ENCODE measurements at regions not wholly inside any gene's neighbourhood (a gene's known extent, or its start where the extent isn't known, plus 50 kb on each side); places are given as distances from the start of the nearest gene placed in this dataset.

GRCh38 chr4:66606215-66606614 lies 935.9 kb upstream of the EPHA5 start:
- TF ChIP-seq TCF4 (CRISPR knock-in tag; IDR thresholded peaks at IDR 0.05; ENCODE audit: borderline replicate concordance): no peak
- no peak for TF ChIP-seq BACH2 (CRISPR knock-in tag; IDR thresholded peaks at IDR 0.05; ENCODE audit: borderline replicate concordance)
- no peak for TF ChIP-seq RARB (CRISPR knock-in tag; IDR thresholded peaks at IDR 0.05)
- TF ChIP-seq PPARA (CRISPR knock-in tag; IDR thresholded peaks at IDR 0.05; ENCODE audit: borderline replicate concordance): no peak
- TF ChIP-seq PATZ1 (CRISPR knock-in tag; IDR thresholded peaks at IDR 0.05; ENCODE audit: borderline replicate concordance): no peak
